SK-N-SH (cell line): ENCODE measurements at regions not wholly inside any gene's neighbourhood (a gene's known extent, or its start where the extent isn't known, plus 50 kb on each side); places are given as distances from the start of the nearest gene placed in this dataset.

Source experiments
- CTCF ChIA-PET: fragments of 300-600, 350-600 bp; formaldehyde crosslinking; extraction: SDS; loops from one replicate; lab custom pipeline; 2021; lab: Yijun Ruan, JAX
- POLR2A ChIA-PET: fragments of 350-600 bp; sonication (Branson Sonifier 250); formaldehyde crosslinking; extraction: SDS; loops from one replicate; lab custom pipeline; 2020; ENCODE audit warnings: antibody characterized with exemption, inconsistent platforms; lab: Yijun Ruan, JAX
- DNase-seq: peaks from one replicate; pipeline ENCODE4 v3.0.0; 2012
- H2AFZ ChIP-seq: fragments of 200-600 bp; sonication (generic); 2 replicates; pipeline ENCODE4 v1.8.1; 2016; ENCODE audit warnings: antibody characterized with exemption, mild to moderate bottlenecking, low read depth
- H3F3A ChIP-seq: fragments of 200-600 bp; sonication (generic); replicated peaks from 2 replicates; pipeline ENCODE3; 2016; ENCODE audit warnings: antibody characterized with exemption, mild to moderate bottlenecking; ENCODE audit not compliant: insufficient read depth
- H3K27ac ChIP-seq, 2 experiments: fragments of 200-500 bp in 1 of 2; fragments of 200-600 bp in 1 of 2; sonication (Bioruptor generic) in 1 of 2; sonication (generic), shearing (Covaris generic) in 1 of 2; 2 replicates each; pipeline versions ENCODE4 v1.5.1 to v1.6.1; 2014 to 2016; ENCODE audit warnings: low read depth in 2 of 2, inconsistent platforms in 1 of 2, low read length in 1 of 2, mild to moderate bottlenecking in 1 of 2, mixed read lengths in 1 of 2
- H3K27me3 ChIP-seq: fragments of 200-600 bp; sonication (generic), shearing (Covaris generic); 2 replicates; pipeline ENCODE4 v1.6.1; 2016; ENCODE audit warnings: mixed run types; ENCODE audit not compliant: insufficient read depth
- H3K36me3 ChIP-seq, 2 experiments: fragments of 200-500 bp in 1 of 2; fragments of 200-600 bp in 1 of 2; sonication (Bioruptor generic) in 1 of 2; sonication (generic) in 1 of 2; replicated peaks in 1 of 2; 2 replicates each; pipeline versions ENCODE3 to v1.5.1; 2014 to 2016; ENCODE audit warnings: low read length in 1 of 2, mild to moderate bottlenecking in 1 of 2; ENCODE audit not compliant: insufficient read depth in 2 of 2, control insufficient read depth in 1 of 2
- H3K4me1 ChIP-seq, 2 experiments: fragments of 200-500 bp in 1 of 2; fragments of 200-600 bp in 1 of 2; sonication (Bioruptor generic) in 1 of 2; sonication (generic), shearing (Covaris generic) in 1 of 2; 2 replicates each; pipeline versions ENCODE4 v1.5.1 to v1.6.1; 2014 to 2016; ENCODE audit warnings: low read depth in 1 of 2, low read length in 1 of 2, mixed run types in 1 of 2; ENCODE audit not compliant: insufficient read depth in 2 of 2, control insufficient read depth in 1 of 2
- H3K4me2 ChIP-seq: fragments of 200-600 bp; sonication (generic), shearing (Covaris generic); 2 replicates; pipeline ENCODE4 v1.6.1; 2017; ENCODE audit warnings: mixed run types
- H3K4me3 ChIP-seq, 2 experiments: fragments of 200-500 bp in 1 of 2; fragments of 200-600 bp in 1 of 2; sonication (Bioruptor generic) in 1 of 2; sonication (generic), shearing (Covaris generic) in 1 of 2; 2 replicates each; pipeline versions ENCODE4 v1.5.1 to v1.8.1; 2014 to 2016; ENCODE audit warnings: low read depth in 2 of 2, inconsistent platforms in 1 of 2, low read length in 1 of 2, mild to moderate bottlenecking in 1 of 2, mixed read lengths in 1 of 2, moderate library complexity in 1 of 2
- H3K79me2 ChIP-seq: fragments of 200-600 bp; sonication (generic); 2 replicates; pipeline ENCODE4 v1.8.1; 2017; ENCODE audit warnings: mild to moderate bottlenecking; ENCODE audit not compliant: insufficient read depth
- H3K9ac ChIP-seq: fragments of 200-600 bp; sonication (generic); 2 replicates; pipeline ENCODE4 v1.6.1; 2017; ENCODE audit warnings: mixed run types
- H3K9me2 ChIP-seq: fragments of 200-600 bp; sonication (generic); 2 replicates; pipeline ENCODE4 v1.6.1; 2017; ENCODE audit warnings: mixed run types
- H3K9me3 ChIP-seq: fragments of 200-600 bp; sonication (generic); 2 replicates; pipeline ENCODE4 v1.6.1; 2017; ENCODE audit warnings: mixed run types, mild to moderate bottlenecking, moderate library complexity
- H4K20me1 ChIP-seq: fragments of 200-600 bp; sonication (generic); 2 replicates; pipeline ENCODE4 v1.6.1; 2017; ENCODE audit warnings: mild to moderate bottlenecking, mixed run types; ENCODE audit not compliant: insufficient read depth
- CHD2 ChIP-seq: fragments of 150-350 bp; IDR thresholded peaks from 2 replicates; pipeline ENCODE4 v1.6.1; 2018; ENCODE audit warnings: low read length; ENCODE audit not compliant: partially characterized antibody
- ELF1 ChIP-seq: IDR thresholded peaks from 2 replicates; pipeline ENCODE4 v1.4.0; 2012
- FOXM1 ChIP-seq: IDR thresholded peaks from 2 replicates; pipeline ENCODE4 v1.4.0; 2012; ENCODE audit warnings: low read depth, mild to moderate bottlenecking
- MEF2A ChIP-seq: IDR thresholded peaks from 2 replicates; pipeline ENCODE4 v1.4.0; 2012; ENCODE audit warnings: low read depth, borderline replicate concordance
- MXI1 ChIP-seq: IDR thresholded peaks from 2 replicates; pipeline ENCODE4 v1.6.1; 2012; ENCODE audit warnings: mild to moderate bottlenecking, low read depth, low read length, improper control_type of control experiment
- NFIC ChIP-seq: IDR thresholded peaks from 2 replicates; pipeline ENCODE4 v1.4.0; 2012; ENCODE audit warnings: borderline replicate concordance
- RCOR1 ChIP-seq: fragments of 150-350 bp; IDR thresholded peaks from 2 replicates; pipeline ENCODE4 v1.6.1; 2017; ENCODE audit warnings: antibody characterized with exemption, low read length
- REST ChIP-seq: IDR thresholded peaks from 2 replicates; pipeline ENCODE4 v1.6.1; 2012; ENCODE audit warnings: mild to moderate bottlenecking, low read depth, low read length, moderate library complexity
- RXRA ChIP-seq: IDR thresholded peaks from 2 replicates; pipeline ENCODE4 v1.4.0; 2012; ENCODE audit warnings: low read depth, mild to moderate bottlenecking, borderline replicate concordance
- TCF12 ChIP-seq: IDR thresholded peaks from 2 replicates; pipeline ENCODE4 v1.4.0; 2012
- TEAD4 ChIP-seq: IDR thresholded peaks from 2 replicates; pipeline ENCODE4 v1.4.0; 2012; ENCODE audit warnings: mild to moderate bottlenecking, borderline replicate concordance; ENCODE audit not compliant: insufficient read depth
- ZBTB33 ChIP-seq: IDR thresholded peaks from 2 replicates; pipeline ENCODE4 v1.4.0; 2012; ENCODE audit warnings: low read depth, borderline replicate concordance
- TF ChIP-seq, protein P1 (sequence below): fragments of 200-600 bp; sonication (generic); IDR thresholded peaks from 2 replicates; pipeline ENCODE4 v1.6.1; 2017; ENCODE audit warnings: antibody characterized with exemption, mild to moderate bottlenecking, moderate library complexity
- TF ChIP-seq, protein P2 (sequence below): IDR thresholded peaks from 2 replicates; pipeline ENCODE4; 2012

DNA sequence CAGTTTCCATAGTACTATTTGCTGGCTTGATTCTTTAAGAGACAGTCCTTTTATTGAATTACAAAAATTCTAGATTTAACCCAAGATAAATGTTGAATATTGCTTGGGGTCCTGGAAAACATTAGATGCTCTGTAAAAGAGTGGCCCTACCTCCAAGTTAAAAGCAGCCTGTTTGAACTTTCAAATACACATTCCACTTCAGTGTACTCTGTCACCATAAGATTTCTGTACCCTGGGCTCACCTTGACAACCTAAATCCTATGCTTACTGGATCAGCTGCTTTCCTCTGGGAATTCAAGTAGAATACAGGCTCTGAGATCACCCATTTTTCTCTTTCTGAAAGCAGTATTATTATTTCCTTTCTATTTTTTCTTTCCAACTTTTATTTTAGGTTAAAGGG is 107.7 kb upstream of the DCN start:
- no peaks in the 10 kb centered on the region for H3F3A ChIP-seq
- TF ChIP-seq, protein P1, sequence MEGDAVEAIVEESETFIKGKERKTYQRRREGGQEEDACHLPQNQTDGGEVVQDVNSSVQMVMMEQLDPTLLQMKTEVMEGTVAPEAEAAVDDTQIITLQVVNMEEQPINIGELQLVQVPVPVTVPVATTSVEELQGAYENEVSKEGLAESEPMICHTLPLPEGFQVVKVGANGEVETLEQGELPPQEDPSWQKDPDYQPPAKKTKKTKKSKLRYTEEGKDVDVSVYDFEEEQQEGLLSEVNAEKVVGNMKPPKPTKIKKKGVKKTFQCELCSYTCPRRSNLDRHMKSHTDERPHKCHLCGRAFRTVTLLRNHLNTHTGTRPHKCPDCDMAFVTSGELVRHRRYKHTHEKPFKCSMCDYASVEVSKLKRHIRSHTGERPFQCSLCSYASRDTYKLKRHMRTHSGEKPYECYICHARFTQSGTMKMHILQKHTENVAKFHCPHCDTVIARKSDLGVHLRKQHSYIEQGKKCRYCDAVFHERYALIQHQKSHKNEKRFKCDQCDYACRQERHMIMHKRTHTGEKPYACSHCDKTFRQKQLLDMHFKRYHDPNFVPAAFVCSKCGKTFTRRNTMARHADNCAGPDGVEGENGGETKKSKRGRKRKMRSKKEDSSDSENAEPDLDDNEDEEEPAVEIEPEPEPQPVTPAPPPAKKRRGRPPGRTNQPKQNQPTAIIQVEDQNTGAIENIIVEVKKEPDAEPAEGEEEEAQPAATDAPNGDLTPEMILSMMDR = no peak
- TF ChIP-seq NFIC (no peak), ELF1 (no peak), TCF12 (no peak), MEF2A (no peak), REST (no peak), RCOR1 (no peak), CHD2 (no peak), TEAD4 (no peak), FOXM1 (no peak), ZBTB33 (no peak), RXRA (no peak), MXI1 (no peak)
- TF ChIP-seq, protein P2, sequence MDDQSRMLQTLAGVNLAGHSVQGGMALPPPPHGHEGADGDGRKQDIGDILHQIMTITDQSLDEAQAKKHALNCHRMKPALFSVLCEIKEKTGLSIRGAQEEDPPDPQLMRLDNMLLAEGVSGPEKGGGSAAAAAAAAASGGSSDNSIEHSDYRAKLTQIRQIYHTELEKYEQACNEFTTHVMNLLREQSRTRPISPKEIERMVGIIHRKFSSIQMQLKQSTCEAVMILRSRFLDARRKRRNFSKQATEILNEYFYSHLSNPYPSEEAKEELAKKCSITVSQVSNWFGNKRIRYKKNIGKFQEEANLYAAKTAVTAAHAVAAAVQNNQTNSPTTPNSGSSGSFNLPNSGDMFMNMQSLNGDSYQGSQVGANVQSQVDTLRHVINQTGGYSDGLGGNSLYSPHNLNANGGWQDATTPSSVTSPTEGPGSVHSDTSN = no peak
- no peak for DNase-seq
- no peaks in the 10 kb centered on the region for H4K20me1 ChIP-seq
- no peaks in the 10 kb centered on the region for H3K9me3 ChIP-seq
- H3K27ac ChIP-seq = no peak overlapping the region
- no peaks in the 10 kb centered on the region; a peak in 1 of 4 replicates for H3K4me1 ChIP-seq
- CTCF ChIA-PET = no interaction called here
- no peaks in the 10 kb centered on the region for H3K27me3 ChIP-seq
- H3K36me3 ChIP-seq = no peaks in the 10 kb centered on the region
- no peaks in the 10 kb centered on the region for H3K9me2 ChIP-seq
- H3K79me2 ChIP-seq = no peaks in the 10 kb centered on the region
- no peak overlapping the region for H3K4me2 ChIP-seq
- POLR2A ChIA-PET = no interaction called here
- no peak overlapping the region for H3K4me3 ChIP-seq
- no peak overlapping the region for H2AFZ ChIP-seq
- no peak overlapping the region for H3K9ac ChIP-seq
